ENCODE measurements at regions not wholly inside any gene's neighbourhood (a gene's known extent, or its start where the extent isn't known, plus 50 kb on each side); places are given as distances from the start of the nearest gene placed in this dataset.

DNA sequence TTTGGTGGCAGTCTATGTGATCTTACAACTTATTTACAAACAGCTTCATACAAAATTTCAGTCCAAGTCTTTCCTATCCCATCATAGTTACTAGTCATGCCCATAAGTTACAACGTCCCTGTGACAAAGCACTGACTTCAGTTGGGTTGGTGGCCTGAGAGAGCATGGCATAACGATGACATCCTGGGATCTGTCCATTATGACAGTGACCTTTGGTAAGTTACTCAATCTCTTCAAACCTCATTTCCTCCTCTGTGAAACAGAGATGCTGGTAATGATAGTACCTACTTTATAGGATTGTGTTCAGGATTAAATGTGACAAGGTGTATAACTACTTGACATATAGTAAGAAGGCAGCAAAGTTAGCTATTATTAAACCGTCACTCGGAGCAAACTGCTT lies 55.4 kb upstream of the ATP5MC3 start:
- no peak for DNase-seq
- Mint-ChIP-seq H3K27ac (no peak overlapping the region), H3K4me3 (no peak overlapping the region), H3K27me3 (peaks cover 5 to 11% of the 10 kb centered on the region in 2 donors), H3K4me1 (ENCODE audit: low read depth in 2 of 2) (peaks cover 0 to 3% of the 10 kb centered on the region in 2 donors), H3K9me3 (peaks cover 2 to 6% of the 10 kb centered on the region in 2 donors), H3K36me3 (ENCODE audit: insufficient read depth) (no peaks in the 10 kb centered on the region)
- ATAC-seq (replicated peaks), result no peak

- peaks cover 0 to 6% of the 10 kb centered on the region in 2 donors for H3K27me3 Mint-ChIP-seq
- no peaks in the 10 kb centered on the region for H3K36me3 Mint-ChIP-seq (ENCODE audit: insufficient read depth)
- ATAC-seq (replicated peaks) (no peak), DNase-seq (no peak)
- peaks cover 0 to 3% of the 10 kb centered on the region in 2 donors for H3K4me1 Mint-ChIP-seq (ENCODE audit: low read depth in 2 of 2)
- no peak overlapping the region for H3K4me3 Mint-ChIP-seq
- no peak overlapping the region for H3K27ac Mint-ChIP-seq
- H3K9me3 Mint-ChIP-seq, result peaks cover 2 to 3% of the 10 kb centered on the region in 2 donors
Observed at GRCh38 chr2:175234650-175235049, 53.1 kb upstream of the ATP5MC3 start.

DNA sequence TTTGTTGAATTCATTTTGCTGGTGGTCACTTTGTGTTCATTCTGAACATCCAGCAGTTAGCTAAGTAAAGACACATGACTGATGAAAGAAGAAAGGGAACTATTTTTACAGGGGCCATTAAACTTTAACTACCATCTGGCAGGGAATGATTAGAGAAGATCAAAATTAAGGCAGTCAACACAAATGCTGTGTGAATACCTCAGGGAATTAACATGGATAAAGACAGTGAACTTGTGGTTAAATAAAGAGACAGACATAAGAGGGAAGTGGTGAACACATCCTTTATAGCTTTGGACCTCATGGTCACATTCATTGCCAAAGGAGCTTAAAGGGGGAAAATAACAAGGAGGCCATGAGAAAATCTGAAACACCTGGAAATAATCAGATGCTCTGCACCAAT lies 52.6 kb upstream of the ATP5MC3 start:
- no peak overlapping the region for H3K4me3 Mint-ChIP-seq
- H3K36me3 Mint-ChIP-seq (ENCODE audit: insufficient read depth), result no peaks in the 10 kb centered on the region
- peaks cover 0 to 3% of the 10 kb centered on the region in 2 donors for H3K4me1 Mint-ChIP-seq (ENCODE audit: low read depth in 2 of 2)
- no peak for DNase-seq
- H3K9me3 Mint-ChIP-seq, result peaks cover 0 to 2% of the 10 kb centered on the region in 2 donors
- no peak overlapping the region for H3K27ac Mint-ChIP-seq
- peaks cover 0 to 3% of the 10 kb centered on the region in 2 donors for H3K27me3 Mint-ChIP-seq
- ATAC-seq (replicated peaks), result no peak

DNA sequence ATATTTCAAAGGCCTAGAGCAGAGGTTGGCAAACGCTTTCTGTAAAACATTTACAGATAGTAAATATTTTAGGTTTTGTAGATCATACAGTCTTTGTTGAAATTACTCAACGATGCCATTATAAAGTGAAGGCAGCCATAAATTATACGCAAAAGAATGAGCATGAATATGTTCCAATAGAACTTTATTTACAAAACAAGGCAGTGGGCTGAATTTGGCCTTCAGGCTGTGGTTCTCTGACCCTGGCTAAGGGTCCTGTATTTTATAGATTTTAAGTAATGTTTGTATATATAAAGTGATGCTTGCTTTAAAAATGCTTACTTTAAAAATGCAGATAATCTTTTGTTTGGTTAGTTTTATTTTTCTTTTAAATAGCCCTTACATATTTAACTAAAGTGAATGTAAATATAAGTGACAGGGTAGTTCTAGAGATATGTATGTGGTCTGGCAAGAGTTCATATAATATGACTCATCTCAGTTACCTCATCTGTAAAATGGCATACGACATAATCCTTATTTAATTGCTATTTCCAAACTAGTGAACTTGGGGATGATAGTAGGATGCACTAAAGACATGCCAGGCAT lies 51.7 kb upstream of the ATP5MC3 start:
- H3K4me3 Mint-ChIP-seq, result no peak overlapping the region
- peaks cover 0 to 3% of the 10 kb centered on the region in 2 donors for H3K4me1 Mint-ChIP-seq (ENCODE audit: low read depth in 2 of 2)
- ATAC-seq (replicated peaks), result no peak
- H3K9me3 Mint-ChIP-seq, result peaks cover 0 to under 1% of the 10 kb centered on the region in 2 donors
- DNase-seq, result no peak
- H3K27ac Mint-ChIP-seq, result no peak overlapping the region
- H3K36me3 Mint-ChIP-seq (ENCODE audit: insufficient read depth), result no peaks in the 10 kb centered on the region
- peaks cover 0 to 8% of the 10 kb centered on the region in 2 donors for H3K27me3 Mint-ChIP-seq

Measured in effector memory CD8-positive, alpha-beta T cell (primary cell).